Daoy (cell line): ENCODE measurements at regions not wholly inside any gene's neighbourhood (a gene's known extent, or its start where the extent isn't known, plus 50 kb on each side); places are given as distances from the start of the nearest gene placed in this dataset.
"Not testable (repeated sequence)": the region's sequence is repeated elsewhere in the genome, so short reads cannot be mapped to it uniquely, and the experiment has no call there.

Source experiments
- DNase-seq: peaks from one replicate; pipeline ENCODE4 v3.0.0-alpha.2; 2015; ENCODE audit warnings: low read depth

- no peak for DNase-seq
Measured at GRCh38 chr18:43341014-43341413, 63.7 kb upstream of the SYT4 start.

GRCh38 chr18:43350176-43350575 is 72.9 kb upstream of the SYT4 start:
- DNase-seq, result no peak

GRCh38 chr18:43364535-43364934 is 87.2 kb upstream of the SYT4 start:
- DNase-seq, result no peak

- DNase-seq, result no peak
Measured at GRCh38 chr18:43367895-43368294, 90.6 kb upstream of the SYT4 start.

GRCh38 chr18:43369311-43369710 is 92.0 kb upstream of the SYT4 start:
- DNase-seq, result not testable (repeated sequence)

- DNase-seq, result no peak
Measured at GRCh38 chr18:43372773-43373172, 95.5 kb upstream of the SYT4 start.

- no peak for DNase-seq
Measured at GRCh38 chr18:43380104-43380672, 102.9 kb upstream of the SYT4 start.

GRCh38 chr18:43382641-43383403 is 105.5 kb upstream of the SYT4 start:
- no peak for DNase-seq

GRCh38 chr18:43389163-43389562 is 111.9 kb upstream of the SYT4 start:
- no peak for DNase-seq

GRCh38 chr18:43392168-43392567 is 114.9 kb upstream of the SYT4 start:
- DNase-seq, result no peak

GRCh38 chr18:43393174-43393573 is 115.9 kb upstream of the SYT4 start:
- DNase-seq, result no peak

- no peak for DNase-seq
Measured at GRCh38 chr18:43396266-43396665, 119.0 kb upstream of the SYT4 start.

- no peak for DNase-seq
Measured at GRCh38 chr18:43398601-43399000, 121.3 kb upstream of the SYT4 start.

GRCh38 chr18:43405097-43405496 is 127.8 kb upstream of the SYT4 start:
- no peak for DNase-seq

GRCh38 chr18:43414006-43414405 is 136.7 kb upstream of the SYT4 start:
- DNase-seq, result no peak

GRCh38 chr18:43420091-43420490 is 142.8 kb upstream of the SYT4 start:
- no peak for DNase-seq

GRCh38 chr18:43420950-43421349 is 143.7 kb upstream of the SYT4 start:
- DNase-seq, result no peak

- no peak for DNase-seq
Measured at GRCh38 chr18:43422518-43422917, 145.2 kb upstream of the SYT4 start.

GRCh38 chr18:43435851-43436250 is 158.6 kb upstream of the SYT4 start:
- no peak for DNase-seq

GRCh38 chr18:43442131-43442530 is 164.8 kb upstream of the SYT4 start:
- no peak for DNase-seq

GRCh38 chr18:43442571-43442970 is 165.3 kb upstream of the SYT4 start:
- no peak for DNase-seq

GRCh38 chr18:43465483-43465882 is 188.2 kb upstream of the SYT4 start:
- DNase-seq, result no peak

- DNase-seq, result no peak
Measured at GRCh38 chr18:43471873-43472272, 194.6 kb upstream of the SYT4 start.

- no peak for DNase-seq
Measured at GRCh38 chr18:43481069-43481468, 203.8 kb upstream of the SYT4 start.
